ENCODE measurements at regions not wholly inside any gene's neighbourhood (a gene's known extent, or its start where the extent isn't known, plus 50 kb on each side); places are given as distances from the start of the nearest gene placed in this dataset.

DNA sequence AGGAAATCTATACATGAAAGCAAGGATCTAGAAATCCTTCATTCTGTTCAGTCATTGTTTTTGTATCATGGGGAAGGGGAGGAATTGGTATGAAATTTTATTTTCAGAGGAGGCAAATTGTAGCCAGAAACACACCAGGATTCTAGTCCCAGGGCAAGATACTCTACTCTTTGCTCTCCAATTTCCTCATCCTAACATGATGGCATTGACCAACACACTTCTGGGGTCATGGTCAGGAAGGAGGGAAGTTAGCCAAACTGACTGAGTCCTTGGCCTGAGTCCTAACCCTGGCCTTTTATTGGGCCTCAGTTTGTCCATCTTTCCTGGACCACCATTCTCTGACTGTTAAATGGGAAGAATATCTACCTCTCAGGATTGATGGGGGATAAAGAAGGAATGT is 65.5 kb downstream of the BBS10 start:
- TF ChIP-seq, protein P1, sequence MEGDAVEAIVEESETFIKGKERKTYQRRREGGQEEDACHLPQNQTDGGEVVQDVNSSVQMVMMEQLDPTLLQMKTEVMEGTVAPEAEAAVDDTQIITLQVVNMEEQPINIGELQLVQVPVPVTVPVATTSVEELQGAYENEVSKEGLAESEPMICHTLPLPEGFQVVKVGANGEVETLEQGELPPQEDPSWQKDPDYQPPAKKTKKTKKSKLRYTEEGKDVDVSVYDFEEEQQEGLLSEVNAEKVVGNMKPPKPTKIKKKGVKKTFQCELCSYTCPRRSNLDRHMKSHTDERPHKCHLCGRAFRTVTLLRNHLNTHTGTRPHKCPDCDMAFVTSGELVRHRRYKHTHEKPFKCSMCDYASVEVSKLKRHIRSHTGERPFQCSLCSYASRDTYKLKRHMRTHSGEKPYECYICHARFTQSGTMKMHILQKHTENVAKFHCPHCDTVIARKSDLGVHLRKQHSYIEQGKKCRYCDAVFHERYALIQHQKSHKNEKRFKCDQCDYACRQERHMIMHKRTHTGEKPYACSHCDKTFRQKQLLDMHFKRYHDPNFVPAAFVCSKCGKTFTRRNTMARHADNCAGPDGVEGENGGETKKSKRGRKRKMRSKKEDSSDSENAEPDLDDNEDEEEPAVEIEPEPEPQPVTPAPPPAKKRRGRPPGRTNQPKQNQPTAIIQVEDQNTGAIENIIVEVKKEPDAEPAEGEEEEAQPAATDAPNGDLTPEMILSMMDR (conservative IDR thresholded peaks at IDR 0.05; ENCODE audit: low read depth, low read length) = no peak
- TF ChIP-seq SMC3 (IDR thresholded peaks at IDR 0.05; ENCODE audit: low read depth, low read length) = no peak
